ENCODE measurements at regions not wholly inside any gene's neighbourhood (a gene's known extent, or its start where the extent isn't known, plus 50 kb on each side); places are given as distances from the start of the nearest gene placed in this dataset.

GRCh38 chr3:40780291-40780924 lies 255.6 kb downstream of the ZNF621 start:
- peak in 1 of 3 donors; percentile 34 for TF ChIP-seq CTCF (IDR thresholded peaks at IDR 0.05)
- TF ChIP-seq POLR2AphosphoS5 (IDR thresholded peaks at IDR 0.05) = no peak
- TF ChIP-seq POLR2A (IDR thresholded peaks at IDR 0.05) = no peak
- peak; percentile 79 to 94 for DNase-seq (ENCODE audit: low spot score in 2 of 2)
- H3K27me3 ChIP-seq = no peaks in the 10 kb centered on the region
- H3K4me1 ChIP-seq = peaks cover 3 to 19% of the 10 kb centered on the region in 2 donors
- no peaks in the 10 kb centered on the region for H3K36me3 ChIP-seq
- intact Hi-C loops (cut with DNase I; ENCODE audit: low total_unique reads) = no loop called here
- H3K9me3 ChIP-seq = no peaks in the 10 kb centered on the region
- peak overlapping the region; percentile 14 to 58 (median 44) for H3K4me3 ChIP-seq
- peak overlapping the region; percentile 93 to 97 for H3K27ac ChIP-seq

GRCh38 chr3:40780925-40781406 lies 256.2 kb downstream of the ZNF621 start:
- Histone ChIP-seq H3K9me3 (no peaks in the 10 kb centered on the region), H3K27me3 (no peaks in the 10 kb centered on the region), H3K27ac (peak overlapping the region; percentile 93 to 97), H3K4me3 (peak overlapping the region; percentile 14 to 58 (median 44)), H3K4me1 (peaks cover 3 to 19% of the 10 kb centered on the region in 2 donors), H3K36me3 (no peaks in the 10 kb centered on the region)
- DNase-seq (ENCODE audit: low spot score in 2 of 2) = peak; percentile 67 to 88
- TF ChIP-seq POLR2A (IDR thresholded peaks at IDR 0.05) (no peak), POLR2AphosphoS5 (IDR thresholded peaks at IDR 0.05) (no peak), CTCF (IDR thresholded peaks at IDR 0.05) (no peak)
- intact Hi-C loops (cut with DNase I; ENCODE audit: low total_unique reads) = no loop called here

GRCh38 chr3:40782111-40782721 lies 257.5 kb downstream of the ZNF621 start:
- TF ChIP-seq POLR2A (IDR thresholded peaks at IDR 0.05) = no peak
- TF ChIP-seq POLR2AphosphoS5 (IDR thresholded peaks at IDR 0.05) = no peak
- TF ChIP-seq CTCF (IDR thresholded peaks at IDR 0.05) = no peak
- Histone ChIP-seq H3K36me3 (no peaks in the 10 kb centered on the region), H3K4me1 (peaks cover 3 to 19% of the 10 kb centered on the region in 2 donors), H3K27me3 (no peaks in the 10 kb centered on the region), H3K27ac (peak overlapping the region; percentile 93 to 97), H3K9me3 (no peaks in the 10 kb centered on the region), H3K4me3 (no peak overlapping the region)
- no peak for DNase-seq (ENCODE audit: low spot score in 2 of 2)
- intact Hi-C loops (cut with DNase I; ENCODE audit: low total_unique reads) = no loop called here

- Histone ChIP-seq H3K4me3 (no peak overlapping the region), H3K4me1 (no peaks in the 10 kb centered on the region), H3K9me3 (no peaks in the 10 kb centered on the region), H3K27ac (no peak overlapping the region), H3K36me3 (no peaks in the 10 kb centered on the region), H3K27me3 (no peaks in the 10 kb centered on the region)
- TF ChIP-seq POLR2A (IDR thresholded peaks at IDR 0.05) (no peak), CTCF (IDR thresholded peaks at IDR 0.05) (no peak), POLR2AphosphoS5 (IDR thresholded peaks at IDR 0.05) (no peak)
- intact Hi-C loops (cut with DNase I; ENCODE audit: low total_unique reads) = no loop called here
- DNase-seq (ENCODE audit: low spot score in 2 of 2) = no peak
Observed at GRCh38 chr3:40790746-40791145, 266.0 kb downstream of the ZNF621 start.

- Histone ChIP-seq H3K36me3 (no peaks in the 10 kb centered on the region), H3K27me3 (no peaks in the 10 kb centered on the region), H3K4me1 (no peaks in the 10 kb centered on the region), H3K27ac (no peak overlapping the region), H3K4me3 (no peak overlapping the region), H3K9me3 (no peaks in the 10 kb centered on the region)
- no peak for DNase-seq (ENCODE audit: low spot score in 2 of 2)
- TF ChIP-seq POLR2A (IDR thresholded peaks at IDR 0.05) (no peak), POLR2AphosphoS5 (IDR thresholded peaks at IDR 0.05) (no peak), CTCF (IDR thresholded peaks at IDR 0.05) (no peak)
- intact Hi-C loops (cut with DNase I; ENCODE audit: low total_unique reads) = no loop called here
Observed at GRCh38 chr3:40793730-40794129, 269.0 kb downstream of the ZNF621 start.

Data from breast epithelium (tissue), 4 donors.